GM12878 (cell line): ENCODE measurements at regions not wholly inside any gene's neighbourhood (a gene's known extent, or its start where the extent isn't known, plus 50 kb on each side); places are given as distances from the start of the nearest gene placed in this dataset.

Experiments used
- ATAC-seq: fragments of 200-7000 bp; cut with Tn5 transposase; 3 replicates; pipeline ENCODE4 v1.9.1; 2020; ENCODE audit warnings: mild to moderate bottlenecking, moderate library complexity
- BruUV-seq: library from RNA; stranded (reverse); fragments of 400-500 nt; replicated peaks from 2 replicates; lab custom pipeline; 2021; lab: Mats Ljungman, UMichigan
- CTCF ChIA-PET: fragments of 300-600 bp; sonication (Branson Sonifier 250); formaldehyde crosslinking; extraction: SDS; loops from one replicate; lab custom pipeline; 2021; ENCODE audit warnings: inconsistent platforms; lab: Yijun Ruan, JAX
- POLR2A ChIA-PET: fragments of 350-600 bp; formaldehyde crosslinking; extraction: SDS; loops from one replicate; lab custom pipeline; 2021; ENCODE audit warnings: inconsistent platforms; lab: Charles Lee
- RAD21 ChIA-PET: fragments of 300-600 bp; sonication (Branson Sonifier 250); formaldehyde crosslinking; loops from one replicate; lab custom pipeline; 2023; ENCODE audit warnings: antibody characterized with exemption; ENCODE audit not compliant: unreplicated experiment; lab: Charles Lee
- SMC1A ChIA-PET: fragments of 300-600 bp; sonication (Branson Sonifier 250); formaldehyde crosslinking; loops from one replicate; lab custom pipeline; 2023; ENCODE audit not compliant: unreplicated experiment, uncharacterized antibody; lab: Charles Lee
- DNase-seq: peaks from one replicate; pipeline ENCODE4 v3.0.0-alpha.2; 2011; ENCODE audit warnings: low read depth, low spot score
- FAIRE-seq: peaks from 3 replicates; lab custom pipeline; 2011; peaks lifted over from hg19 to GRCh38; lab: Jason Lieb, UNC
- H2AFZ ChIP-seq: 2 replicates; pipeline ENCODE4 v1.6.0; 2011; ENCODE audit warnings: low read depth, low read length, control low read depth; ENCODE audit not compliant: control insufficient read depth
- H3K27ac ChIP-seq: 2 replicates; pipeline ENCODE4 v1.5.1; 2011; ENCODE audit warnings: control low read depth; ENCODE audit not compliant: control insufficient read depth, insufficient read depth
- H3K27me3 ChIP-seq, 2 experiments: replicated peaks in 1 of 2; 2 replicates each; pipeline versions ENCODE4 v1.6.0 to v1.6.1; 2011; ENCODE audit warnings: low read length in 1 of 2; ENCODE audit not compliant: control insufficient read depth in 2 of 2, insufficient read depth in 2 of 2
- H3K36me3 ChIP-seq, 2 experiments: 2 replicates each; pipeline ENCODE4 v1.5.1; 2011; ENCODE audit warnings: low read length in 1 of 2; ENCODE audit not compliant: control insufficient read depth in 2 of 2, insufficient read depth in 2 of 2
- H3K4me1 ChIP-seq: 2 replicates; pipeline ENCODE4 v1.6.1; 2011; ENCODE audit warnings: mild to moderate bottlenecking, low read length, moderate library complexity, mixed read lengths; ENCODE audit not compliant: control insufficient read depth, insufficient read depth
- H3K4me2 ChIP-seq: 2 replicates; pipeline ENCODE4 v1.6.0; 2011; ENCODE audit warnings: control low read depth; ENCODE audit not compliant: control insufficient read depth, insufficient read depth
- H3K4me3 ChIP-seq: fragments of 200-600 bp; sonication (generic); 2 replicates; pipeline ENCODE4 v1.5.1; 2016
- H3K79me2 ChIP-seq: 2 replicates; pipeline ENCODE4 v1.6.0; 2011; ENCODE audit warnings: low read length; ENCODE audit not compliant: control insufficient read depth, insufficient read depth
- H3K9ac ChIP-seq: 2 replicates; pipeline ENCODE4 v1.8.0; 2011; ENCODE audit warnings: low read length, control low read depth, mixed read lengths; ENCODE audit not compliant: control insufficient read depth, insufficient read depth
- H3K9me3 ChIP-seq: replicated peaks from 3 replicates; pipeline ENCODE4 v1.5.1; 2011; ENCODE audit warnings: mild to moderate bottlenecking, low read length; ENCODE audit not compliant: control insufficient read depth, insufficient read depth
- H4K20me1 ChIP-seq: 2 replicates; pipeline ENCODE4 v1.6.0; 2011; ENCODE audit not compliant: control insufficient read depth, insufficient read depth
- HDGF ChIP-seq: fragments of 450-650 bp; IDR thresholded peaks from 2 replicates; pipeline ENCODE4 v1.6.1; 2016; ENCODE audit warnings: antibody characterized with exemption
- NFXL1 ChIP-seq: fragments of 450-650 bp; IDR thresholded peaks from 2 replicates; pipeline ENCODE4 v1.6.1; 2017; ENCODE audit warnings: antibody characterized with exemption, mild to moderate bottlenecking, borderline replicate concordance
- RUNX3 ChIP-seq: IDR thresholded peaks from 2 replicates; pipeline ENCODE4 v1.6.1; 2012; ENCODE audit warnings: low read length, inconsistent platforms
- SIN3A ChIP-seq: IDR thresholded peaks from 2 replicates; pipeline ENCODE4 v1.6.1; 2012; ENCODE audit warnings: low read depth, low read length, improper control_type of control experiment
- TCF12 ChIP-seq: IDR thresholded peaks from 2 replicates; pipeline ENCODE4 v1.6.1; 2011; ENCODE audit warnings: low read depth, mild to moderate bottlenecking, low read length
- ZSCAN29 ChIP-seq: fragments of 450-650 bp; IDR thresholded peaks from 2 replicates; pipeline ENCODE4 v1.6.1; 2017; ENCODE audit warnings: mild to moderate bottlenecking, moderate library complexity
- WGBS: methylation state at CpG from one replicate; pipeline ENCODE4 v1.1.6; 2016; ENCODE audit warnings: low lambda C conversion rate; ENCODE audit not compliant: insufficient replicate concordance, insufficient coverage; ENCODE audit errors: missing lambda C conversion rate; 5-methylcytosine and 5-hydroxymethylcytosine counted together
- in situ Hi-C: fragments of 300-500 bp; cut with MboI; formaldehyde crosslinking; loops from 9 replicates; pipeline ENCODE4 v1.14.3; 2018; ENCODE audit warnings: mixed read lengths
- intact Hi-C: fragments of 100-400 bp; cut with micrococcal nuclease; formaldehyde crosslinking; loops from one replicate; pipeline ENCODE4 v1.14.2; 2022; ENCODE audit not compliant: unreplicated experiment
- TF ChIP-seq, protein P1 (sequence below): fragments of 450-650 bp; IDR thresholded peaks from 2 replicates; pipeline ENCODE4 v1.6.1; 2016; ENCODE audit warnings: mild to moderate bottlenecking, moderate library complexity, borderline replicate concordance

DNA sequence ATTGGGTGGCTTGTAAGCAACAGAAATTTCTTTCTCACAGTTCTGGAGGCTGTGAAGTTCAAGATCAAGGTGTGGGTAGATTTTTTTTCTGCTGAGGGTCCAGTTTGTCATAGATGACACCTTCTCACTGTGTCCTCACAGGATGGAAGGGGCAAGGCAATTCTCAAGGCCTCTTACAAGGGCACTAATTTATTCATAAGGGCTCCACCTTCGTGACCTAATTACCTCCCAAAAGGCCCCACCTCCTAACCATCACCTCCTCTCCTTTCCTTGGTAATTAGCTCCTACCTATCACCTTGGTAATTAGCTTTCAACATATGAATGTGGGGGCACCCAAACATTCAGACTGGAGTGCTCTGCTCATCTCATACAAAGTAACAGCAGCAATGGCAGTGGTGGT lies 92.3 kb upstream of the CD44 start (continued):
- TF ChIP-seq, protein P1, sequence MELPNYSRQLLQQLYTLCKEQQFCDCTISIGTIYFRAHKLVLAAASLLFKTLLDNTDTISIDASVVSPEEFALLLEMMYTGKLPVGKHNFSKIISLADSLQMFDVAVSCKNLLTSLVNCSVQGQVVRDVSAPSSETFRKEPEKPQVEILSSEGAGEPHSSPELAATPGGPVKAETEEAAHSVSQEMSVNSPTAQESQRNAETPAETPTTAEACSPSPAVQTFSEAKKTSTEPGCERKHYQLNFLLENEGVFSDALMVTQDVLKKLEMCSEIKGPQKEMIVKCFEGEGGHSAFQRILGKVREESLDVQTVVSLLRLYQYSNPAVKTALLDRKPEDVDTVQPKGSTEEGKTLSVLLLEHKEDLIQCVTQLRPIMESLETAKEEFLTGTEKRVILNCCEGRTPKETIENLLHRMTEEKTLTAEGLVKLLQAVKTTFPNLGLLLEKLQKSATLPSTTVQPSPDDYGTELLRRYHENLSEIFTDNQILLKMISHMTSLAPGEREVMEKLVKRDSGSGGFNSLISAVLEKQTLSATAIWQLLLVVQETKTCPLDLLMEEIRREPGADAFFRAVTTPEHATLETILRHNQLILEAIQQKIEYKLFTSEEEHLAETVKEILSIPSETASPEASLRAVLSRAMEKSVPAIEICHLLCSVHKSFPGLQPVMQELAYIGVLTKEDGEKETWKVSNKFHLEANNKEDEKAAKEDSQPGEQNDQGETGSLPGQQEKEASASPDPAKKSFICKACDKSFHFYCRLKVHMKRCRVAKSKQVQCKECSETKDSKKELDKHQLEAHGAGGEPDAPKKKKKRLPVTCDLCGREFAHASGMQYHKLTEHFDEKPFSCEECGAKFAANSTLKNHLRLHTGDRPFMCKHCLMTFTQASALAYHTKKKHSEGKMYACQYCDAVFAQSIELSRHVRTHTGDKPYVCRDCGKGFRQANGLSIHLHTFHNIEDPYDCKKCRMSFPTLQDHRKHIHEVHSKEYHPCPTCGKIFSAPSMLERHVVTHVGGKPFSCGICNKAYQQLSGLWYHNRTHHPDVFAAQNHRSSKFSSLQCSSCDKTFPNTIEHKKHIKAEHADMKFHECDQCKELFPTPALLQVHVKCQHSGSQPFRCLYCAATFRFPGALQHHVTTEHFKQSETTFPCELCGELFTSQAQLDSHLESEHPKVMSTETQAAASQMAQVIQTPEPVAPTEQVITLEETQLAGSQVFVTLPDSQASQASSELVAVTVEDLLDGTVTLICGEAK, result no peak
- TF ChIP-seq NFXL1, result no peak

DNA sequence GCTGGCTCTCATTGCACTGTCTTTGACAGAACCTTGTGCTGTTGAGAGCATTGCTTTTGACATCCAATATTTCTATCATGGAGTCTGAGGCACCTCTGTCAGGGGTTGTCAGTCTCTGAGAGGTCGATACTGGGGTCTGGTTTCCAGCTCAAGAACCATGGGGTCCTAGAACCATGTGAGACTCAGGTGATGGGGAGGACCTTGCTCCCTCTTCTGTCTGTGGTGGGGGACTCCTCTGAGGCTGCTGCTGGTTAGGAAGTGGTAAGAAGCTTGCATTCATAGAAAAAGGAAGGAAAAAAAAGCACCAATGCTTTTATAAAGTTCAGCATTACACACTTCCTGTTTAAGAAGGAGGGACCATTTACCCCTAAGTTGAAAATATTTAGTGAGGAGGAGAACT lies 91.8 kb upstream of the CD44 start:
- Histone ChIP-seq H3K79me2 (no peaks in the 10 kb centered on the region), H3K4me2 (no peak overlapping the region), H3K27me3 (no peaks in the 10 kb centered on the region), H3K9ac (no peak overlapping the region), H3K27ac (no peak overlapping the region), H3K36me3 (no peaks in the 10 kb centered on the region), H3K4me3 (no peak overlapping the region), H3K9me3 (peaks cover 12% of the 10 kb centered on the region; the same call in 2 of the 3 replicates), H4K20me1 (no peaks in the 10 kb centered on the region), H2AFZ (no peak overlapping the region), H3K4me1 (peaks cover 20% of the 10 kb centered on the region)
- ChIA-PET CTCF (interaction anchor here (0.8 to 1.2 kb wide), 2 partner anchors 11 to 13 kb away, joined by 3 to 4 read pairs; no protein-coding TSS in a partner anchor), SMC1A (interaction anchor here (0.8 to 1.4 kb wide), 7 partner anchors 12 to 93 kb away, joined by 3 to 5 read pairs (median 4); no protein-coding TSS in a partner anchor), RAD21 (no interaction called here), POLR2A (interaction anchor here (0.9 kb wide), 1 partner anchor 10 kb away, joined by 3 read pairs; no protein-coding TSS in a partner anchor)
- intact Hi-C loops (no loop called here), in situ Hi-C loops (no loop called here)
- 6% methylated on average over 1 of the region's 1 CpG for WGBS
- TF ChIP-seq TCF12 (no peak), RUNX3 (0 out of 2 replicates have a peak, but pooled peaks have one; percentile 12), ZSCAN29 (no peak), SIN3A (no peak), HDGF (no peak)
- ATAC-seq, result no peak
- no peak for DNase-seq
- BruUV-seq, result no TSS peak
- no peak for FAIRE-seq
